Ovary (tissue), 3 donors: ENCODE measurements at regions not wholly inside any gene's neighbourhood (a gene's known extent, or its start where the extent isn't known, plus 50 kb on each side); places are given as distances from the start of the nearest gene placed in this dataset.

ENCODE experiments used
- CTCF ChIP-seq, 3 donors: fragments of 450-650 bp in 2 of 3; fragments of 200-600 bp in 1 of 3; IDR thresholded peaks; one replicate each; pipeline versions ENCODE4 v1.5.1 to v1.8.0; 2016 to 2022; ENCODE audit warnings: antibody characterized with exemption in 3 of 3, mild to moderate bottlenecking in 1 of 3
- POLR2A ChIP-seq: fragments of 450-650 bp; IDR thresholded peaks from one replicate; pipeline ENCODE4 v1.6.1; 2017; ENCODE audit warnings: antibody characterized with exemption, mild to moderate bottlenecking, moderate library complexity
- donor health status: DM: no; HTN: no; CAD: no.

- no peak for TF ChIP-seq CTCF (IDR thresholded peaks at IDR 0.05)
- TF ChIP-seq POLR2A: no peak
Observed at GRCh38 chr2:11976073-11976472, 229.6 kb downstream of the LPIN1 start.
